Kidney glomerular epithelial cell (primary cell): ENCODE measurements at regions not wholly inside any gene's neighbourhood (a gene's known extent, or its start where the extent isn't known, plus 50 kb on each side); places are given as distances from the start of the nearest gene placed in this dataset.

Experiments used
- DNase-seq: peaks from one replicate; lab custom pipeline; 2025; lab: John Stamatoyannopoulos, UW

DNA sequence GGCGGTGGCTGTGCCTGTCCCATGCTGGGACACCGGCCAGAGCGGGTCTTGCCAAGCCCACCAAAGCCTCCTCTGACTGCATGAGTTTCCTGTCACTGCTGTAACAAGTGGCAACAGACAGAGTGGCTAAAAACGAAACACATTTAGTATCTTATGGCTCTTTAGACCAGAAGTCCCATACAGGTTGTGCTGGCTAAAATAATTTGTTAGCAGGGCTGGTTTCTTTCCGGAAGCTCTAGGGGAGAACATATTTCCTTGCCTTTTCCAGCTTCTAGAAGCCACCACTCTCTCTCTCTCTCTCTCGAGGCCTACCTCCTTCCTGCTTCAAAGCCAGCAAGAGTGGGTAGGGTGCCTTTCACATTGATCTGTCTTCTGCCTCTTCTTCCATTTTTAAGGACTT, 171.6 kb upstream of the PLPP4 start:
- DNase-seq, result no peak

DNA sequence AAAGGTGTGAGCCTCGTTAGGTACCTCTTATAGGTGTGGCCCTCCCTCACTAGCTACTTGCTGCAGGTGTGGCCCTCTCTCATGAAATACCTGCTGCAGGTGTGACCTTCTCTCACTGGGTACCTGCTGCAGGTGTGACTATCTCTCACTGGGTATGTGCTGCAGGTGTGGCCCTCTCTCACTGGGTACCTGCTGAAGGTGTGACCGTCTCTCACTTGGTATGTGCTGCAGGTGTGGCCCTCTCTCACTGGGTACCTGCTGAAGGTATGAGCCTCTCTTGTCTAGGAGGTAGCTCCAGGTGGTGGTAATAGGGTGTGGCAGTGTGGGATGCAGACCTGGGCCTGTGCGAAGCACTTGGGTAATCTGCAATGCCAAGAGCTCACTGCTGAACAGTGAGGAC, 170.7 kb upstream of the PLPP4 start:
- DNase-seq, result no peak

DNA sequence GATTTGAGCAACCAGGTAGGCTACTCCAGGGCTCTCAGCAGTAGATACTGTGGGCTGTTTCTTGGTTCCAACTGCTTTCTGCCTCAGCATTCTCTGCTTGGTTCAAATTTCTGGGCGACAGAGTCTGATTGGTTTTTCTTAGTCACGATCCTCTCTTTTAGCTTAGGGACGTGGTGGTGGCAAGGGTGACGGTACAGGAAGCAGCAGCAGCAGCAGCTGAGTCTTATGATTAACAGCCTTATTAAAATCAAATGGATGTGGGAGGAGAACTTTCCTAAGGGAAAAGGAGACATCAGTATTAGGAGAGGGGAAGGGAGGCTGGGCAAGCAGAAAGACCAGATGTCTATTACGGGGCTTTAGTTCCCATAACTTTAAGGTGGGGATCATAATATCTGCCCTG, 156.5 kb upstream of the PLPP4 start:
- no peak for DNase-seq

DNA sequence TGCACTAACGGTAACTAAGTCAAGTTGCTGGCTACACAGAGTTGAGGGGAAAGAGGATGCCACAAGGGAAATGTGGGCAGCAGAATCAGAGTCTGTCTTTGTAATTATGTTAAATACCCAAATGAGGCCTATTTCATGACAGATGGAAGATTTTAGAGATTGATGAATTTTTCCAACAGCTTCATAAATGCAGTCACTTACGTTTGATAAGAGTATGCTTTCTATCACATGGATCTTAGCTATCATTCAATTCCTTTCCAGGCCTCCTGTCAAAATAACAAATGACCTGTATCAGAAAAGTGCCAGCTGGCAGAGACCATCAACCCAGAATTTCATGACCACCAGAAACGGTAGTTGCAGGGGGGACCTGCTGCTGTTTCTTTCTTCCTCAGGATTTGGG, 148.4 kb upstream of the PLPP4 start:
- no peak for DNase-seq

DNA sequence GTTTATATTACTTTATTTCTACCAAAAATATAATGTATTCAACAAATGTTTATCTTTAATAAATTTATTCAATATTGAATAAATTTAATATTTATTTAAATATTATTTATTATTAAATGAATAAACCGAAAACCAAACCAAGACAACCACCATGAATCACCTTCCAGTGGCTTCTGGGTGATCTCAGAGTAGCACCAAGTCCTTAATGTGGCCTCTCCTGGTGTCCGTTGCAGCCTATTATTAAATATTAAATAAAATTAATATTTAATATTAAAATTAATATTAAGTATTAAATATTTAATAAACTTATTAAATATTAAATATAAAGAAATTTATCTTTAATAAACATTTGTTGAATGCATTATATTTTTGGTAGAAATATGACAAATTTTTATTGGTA, 143.3 kb upstream of the PLPP4 start:
- DNase-seq, result no peak

DNA sequence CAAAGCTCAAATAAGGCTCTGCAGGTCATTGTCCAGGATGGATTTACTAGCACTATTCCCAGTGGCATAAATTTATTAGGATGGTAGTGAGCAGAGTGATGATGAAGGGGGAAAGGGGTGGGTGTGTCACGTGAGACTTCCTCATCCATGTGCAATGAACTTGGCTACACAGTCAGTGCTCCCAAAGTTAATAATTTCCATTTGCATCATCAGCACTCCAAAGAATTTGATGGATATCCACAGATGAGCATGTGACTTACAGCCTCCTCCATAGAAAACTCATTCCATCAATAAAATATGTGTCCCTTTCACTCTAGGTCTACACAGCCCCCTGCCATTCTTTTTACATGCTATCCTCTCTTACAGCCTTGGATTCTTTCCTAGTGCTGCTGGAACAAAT, 142.6 kb upstream of the PLPP4 start:
- DNase-seq, result peak; percentile 44

DNA sequence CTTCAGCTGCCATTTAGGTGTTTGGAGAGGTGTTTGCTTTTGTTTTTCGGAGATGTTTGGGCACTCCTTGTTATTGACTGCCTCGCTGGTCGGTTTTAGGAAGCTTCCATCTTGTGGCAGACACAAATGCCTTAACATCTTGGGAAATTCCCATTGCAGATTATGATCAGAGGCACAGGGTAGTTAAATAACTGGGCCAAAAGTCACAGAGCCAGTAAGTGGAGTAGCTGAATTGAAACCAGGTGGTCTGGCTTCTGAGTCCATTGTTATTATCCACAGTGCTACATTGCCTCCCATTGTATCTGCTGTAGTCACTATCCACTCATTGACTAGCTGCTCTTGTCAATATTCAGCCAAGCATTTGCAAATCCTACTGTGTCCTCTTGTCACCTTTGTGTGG, 138.2 kb upstream of the PLPP4 start:
- no peak for DNase-seq

DNA sequence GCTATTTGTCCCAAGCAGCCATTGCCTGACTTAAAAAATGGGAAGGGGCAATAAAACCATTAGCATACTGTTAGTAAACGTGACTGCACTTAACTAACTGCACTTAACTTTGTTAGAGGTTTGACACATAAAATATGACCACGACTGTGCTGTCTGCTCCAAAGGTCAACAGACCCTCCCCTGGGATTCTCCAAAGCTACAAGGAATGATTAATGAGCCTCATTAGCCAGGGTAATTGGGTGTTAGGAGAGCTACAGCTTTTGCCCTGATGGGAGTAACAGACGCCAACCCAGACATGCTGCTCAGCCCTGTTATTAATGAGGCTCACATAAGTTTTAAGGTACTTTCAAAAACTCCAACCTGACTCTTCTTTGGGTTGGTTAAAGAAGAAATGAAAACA, 129.4 kb upstream of the PLPP4 start:
- no peak for DNase-seq

DNA sequence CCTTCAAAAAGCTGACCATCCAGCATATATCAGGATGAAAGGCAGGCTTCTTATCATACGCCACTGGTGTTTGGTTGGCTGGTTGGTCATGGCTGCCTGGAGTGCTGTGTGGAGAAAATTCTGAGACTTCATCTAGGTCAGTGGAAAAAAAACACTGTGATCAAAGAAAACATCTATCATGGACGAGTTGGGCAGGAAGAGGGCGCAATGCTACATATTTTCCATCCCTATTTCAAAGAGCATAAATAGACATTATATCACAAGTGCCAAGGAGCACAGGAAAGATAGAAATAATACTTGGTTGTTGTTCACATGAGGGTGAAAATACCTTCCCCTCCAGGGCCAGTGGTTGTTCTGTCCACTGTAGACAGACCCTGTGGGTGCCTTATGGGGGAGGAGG, 128.4 kb upstream of the PLPP4 start:
- no peak for DNase-seq

DNA sequence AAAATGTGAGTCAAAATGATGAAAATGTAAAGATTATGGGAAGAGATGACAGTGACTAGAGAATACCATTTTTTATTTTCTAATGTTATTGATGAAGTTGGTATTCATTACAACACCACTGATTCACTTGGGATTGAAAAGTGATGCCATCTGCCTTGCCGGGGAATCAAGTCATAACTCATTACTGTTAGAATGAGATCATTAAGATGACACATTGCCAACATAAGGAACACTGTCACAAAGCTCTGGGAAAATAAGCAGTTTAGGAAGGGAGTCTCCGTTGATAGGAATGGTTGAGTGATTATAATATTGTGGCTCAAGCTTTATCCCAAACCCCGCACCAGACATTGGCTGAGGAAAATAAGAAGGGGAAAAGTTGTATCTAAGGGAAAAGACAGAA, 121.5 kb upstream of the PLPP4 start:
- DNase-seq, result peak; percentile 17

DNA sequence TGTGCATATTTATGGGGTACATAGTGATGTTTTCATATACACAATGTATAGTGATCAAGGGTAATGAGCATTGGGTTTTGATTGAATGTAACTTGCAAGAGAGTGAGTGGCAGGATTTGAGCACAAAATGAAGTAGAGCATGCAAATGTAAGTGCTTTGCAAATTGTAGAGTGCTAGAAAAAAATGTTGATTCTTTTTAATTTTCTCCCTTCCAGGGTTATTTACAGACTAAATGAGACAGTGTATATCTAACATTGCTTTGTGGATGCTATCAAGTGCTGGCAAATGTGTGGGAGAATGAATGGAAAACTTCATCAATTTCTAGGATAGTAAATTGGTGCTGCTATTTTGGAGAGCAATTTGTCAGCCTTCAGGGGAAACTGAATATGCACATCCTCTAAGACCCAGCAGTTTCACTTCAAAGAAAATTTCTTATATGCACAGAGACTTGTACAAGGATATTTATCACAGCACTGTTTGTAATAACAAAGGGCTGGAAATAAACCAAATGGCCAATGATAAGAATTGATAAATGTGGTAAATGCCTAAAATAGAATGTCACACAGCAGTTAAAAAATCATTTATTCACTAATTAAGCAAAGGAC, 120.6 kb upstream of the PLPP4 start:
- DNase-seq, result no peak

DNA sequence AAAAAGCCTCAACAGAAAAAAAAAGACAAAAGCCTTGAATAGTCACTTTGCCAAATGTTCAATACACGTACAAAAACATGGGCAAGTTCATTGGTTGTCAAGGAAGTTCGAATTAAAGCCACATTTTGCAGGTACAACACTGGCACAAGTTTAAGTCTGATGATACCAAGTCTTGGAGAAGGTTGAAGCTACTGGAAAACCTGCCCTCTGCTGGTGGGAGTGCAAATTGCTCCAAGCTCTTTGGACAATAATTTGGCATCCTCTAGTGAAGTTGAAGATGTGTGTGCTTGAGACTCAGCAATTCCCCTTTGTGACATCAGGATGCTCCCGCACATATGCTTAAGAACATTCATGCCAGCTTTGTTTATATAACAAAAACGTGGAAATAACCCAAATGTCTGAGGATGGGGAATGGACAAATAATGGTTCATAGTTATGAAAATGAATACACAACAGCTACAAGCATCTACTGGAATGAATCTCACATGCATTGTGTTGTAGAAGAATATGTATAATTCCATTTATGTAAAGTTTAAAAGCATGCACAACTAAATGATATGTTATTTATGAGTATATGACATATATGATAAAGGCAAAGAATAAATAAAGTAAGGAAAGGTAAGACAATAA, 120.0 kb upstream of the PLPP4 start:
- DNase-seq, result peak; percentile 53

DNA sequence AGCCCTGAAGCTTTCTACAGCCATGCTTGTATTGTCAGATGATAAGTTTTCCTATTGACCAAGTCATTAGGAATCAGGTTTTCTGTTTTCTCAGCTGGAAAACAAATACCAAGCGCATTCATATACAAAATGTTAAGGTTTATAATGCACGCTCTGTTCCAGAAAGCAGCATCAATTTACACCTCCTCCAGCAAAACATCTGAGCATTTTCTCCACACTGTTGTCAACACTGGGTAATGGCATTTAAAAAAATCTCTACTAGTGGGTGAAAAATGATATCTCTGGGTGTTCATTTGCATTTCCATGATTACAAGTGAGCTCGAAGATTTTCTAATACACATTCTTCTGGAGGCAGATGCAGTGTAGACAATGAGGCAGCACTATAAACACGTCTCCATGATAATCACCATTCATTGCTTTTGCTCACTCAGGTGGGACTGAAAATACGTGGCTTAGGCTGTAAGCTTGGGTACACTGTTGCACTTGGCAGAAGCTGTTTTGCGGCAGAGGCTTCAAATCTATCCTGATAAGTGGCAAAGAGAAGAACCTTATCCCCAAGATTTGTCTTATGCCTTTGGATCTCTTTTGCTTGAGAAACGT, 114.8 kb upstream of the PLPP4 start:
- no peak for DNase-seq

DNA sequence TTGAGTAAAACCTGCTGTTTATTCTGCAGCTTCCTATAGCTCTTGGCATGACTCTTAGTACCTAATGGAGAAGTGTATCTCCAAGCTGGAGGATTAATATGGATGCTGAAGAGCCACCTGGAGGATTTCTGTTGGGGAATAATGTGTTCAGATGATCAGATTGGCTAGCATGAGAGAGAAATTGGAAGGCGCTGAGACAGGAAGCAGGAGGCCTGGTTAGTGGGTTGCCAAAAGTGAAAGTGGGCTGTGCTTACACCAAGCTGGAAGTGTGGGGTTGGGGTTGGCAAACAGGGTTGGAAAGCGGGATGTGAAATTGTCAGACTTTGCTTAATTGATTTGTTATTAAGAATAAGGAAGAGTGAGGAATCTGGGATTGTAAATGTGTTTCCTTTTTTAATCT, 111.8 kb upstream of the PLPP4 start:
- no peak for DNase-seq

DNA sequence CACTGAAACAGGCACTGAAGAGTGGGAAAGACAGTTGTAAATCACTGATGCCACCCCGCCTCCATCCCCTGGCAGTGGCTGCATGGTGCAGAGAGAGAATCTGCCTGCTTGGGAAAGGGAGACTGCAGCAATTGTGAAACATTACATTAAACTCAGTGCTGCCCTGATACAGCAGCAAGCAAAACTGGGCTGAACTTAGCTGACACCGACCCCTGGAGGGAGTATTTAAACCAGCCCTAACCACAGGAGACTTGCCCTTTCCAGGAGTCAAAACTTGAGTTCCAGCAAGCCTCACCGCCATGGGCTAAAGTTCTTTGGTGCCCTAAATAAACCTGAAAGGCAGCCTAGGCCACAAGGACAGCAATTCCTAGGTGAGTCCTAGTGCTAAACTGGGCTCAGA, 109.4 kb upstream of the PLPP4 start:
- DNase-seq, result no peak

DNA sequence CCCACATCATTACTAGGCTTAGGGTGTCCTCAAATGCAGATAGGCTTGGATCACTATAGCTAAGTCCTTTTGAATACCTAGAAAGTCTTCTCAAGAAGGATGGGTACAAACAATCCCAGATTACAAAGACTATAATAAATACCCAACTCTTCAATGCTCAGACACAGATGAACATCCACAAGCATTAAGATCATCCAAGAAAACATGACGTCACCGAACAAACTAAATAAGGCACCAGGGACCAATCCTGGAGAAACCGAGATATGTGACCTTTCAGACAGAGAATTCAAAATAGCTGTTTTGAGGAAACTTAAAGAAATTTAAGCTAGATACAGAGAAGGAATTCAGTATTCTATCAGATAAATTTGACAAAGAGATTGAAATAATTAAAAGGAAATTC, 108.0 kb upstream of the PLPP4 start:
- DNase-seq, result no peak

DNA sequence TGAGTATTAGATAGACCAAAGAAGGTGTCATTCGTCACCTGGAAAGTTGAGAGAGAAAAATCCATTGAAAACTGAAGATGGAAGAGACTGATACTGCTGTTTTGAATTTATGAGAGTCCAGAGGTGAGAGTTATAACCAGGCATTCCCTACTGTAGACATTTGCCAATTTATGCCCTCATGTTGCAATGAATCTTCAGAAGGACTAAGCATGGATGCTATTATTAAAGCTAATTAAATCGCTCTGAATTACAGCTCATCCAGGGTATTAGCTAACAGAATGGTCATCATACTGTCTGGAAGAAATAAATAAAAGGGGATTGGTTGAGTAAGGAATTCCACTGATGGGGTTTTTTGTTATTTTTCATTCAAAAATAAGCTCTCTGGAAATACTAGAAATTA, 101.6 kb upstream of the PLPP4 start:
- no peak for DNase-seq

DNA sequence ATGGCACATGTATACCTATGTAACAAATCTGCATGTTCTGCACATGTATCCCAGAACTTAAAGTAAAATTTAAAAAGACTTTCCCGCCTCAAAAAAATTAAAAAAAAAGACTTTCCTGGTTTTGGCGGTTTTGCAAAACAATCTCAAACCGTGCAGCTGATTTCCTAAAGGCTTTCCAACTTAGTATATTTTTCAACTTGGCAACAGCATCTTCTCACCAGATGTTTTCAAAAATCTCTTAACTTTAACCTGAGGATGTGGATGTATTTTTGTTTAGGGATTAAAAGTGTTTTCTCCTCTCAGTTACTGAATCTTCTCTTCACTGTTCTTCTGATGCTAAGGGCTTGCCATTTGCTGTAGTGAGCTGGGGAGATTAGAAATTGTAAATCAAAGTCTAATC, 96.5 kb upstream of the PLPP4 start:
- DNase-seq, result no peak

DNA sequence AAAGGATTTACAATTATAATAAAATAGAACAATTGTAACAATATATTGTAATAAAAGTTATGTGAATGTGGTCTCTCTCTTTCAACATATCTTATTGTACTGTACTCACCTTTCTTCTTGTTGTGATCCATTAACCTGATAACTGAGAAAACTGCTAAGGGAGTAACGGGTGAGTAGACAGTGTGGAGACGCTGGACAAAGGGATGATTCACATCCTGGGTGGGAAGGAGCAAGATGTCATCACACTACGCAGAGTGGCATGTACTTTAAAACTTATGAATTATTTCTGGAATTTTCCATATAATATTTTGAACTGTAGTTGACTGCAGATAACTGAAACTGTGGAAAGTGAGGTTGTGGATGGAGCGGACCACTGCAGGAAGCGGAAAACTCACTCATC, 91.2 kb upstream of the PLPP4 start:
- DNase-seq, result peak; percentile 85

DNA sequence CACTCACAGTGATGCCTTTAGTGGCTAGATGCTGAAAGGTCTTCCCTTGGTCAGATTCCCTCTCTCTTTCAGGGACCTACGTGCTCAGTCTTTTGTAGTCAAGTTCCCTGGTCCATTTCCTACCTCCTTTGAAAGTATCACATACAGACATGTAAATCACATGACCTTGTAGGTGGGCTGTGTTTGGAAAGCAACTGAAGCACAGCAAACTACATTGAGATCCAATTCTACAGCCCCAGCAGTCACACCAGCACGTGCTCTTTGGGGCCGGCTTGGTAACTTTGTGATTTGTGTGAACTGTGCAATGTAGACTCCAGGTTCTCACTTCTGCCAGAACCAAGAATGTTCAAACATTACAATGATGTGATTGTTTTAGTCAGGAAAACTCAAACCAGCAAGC, 89.7 kb upstream of the PLPP4 start:
- no peak for DNase-seq

DNA sequence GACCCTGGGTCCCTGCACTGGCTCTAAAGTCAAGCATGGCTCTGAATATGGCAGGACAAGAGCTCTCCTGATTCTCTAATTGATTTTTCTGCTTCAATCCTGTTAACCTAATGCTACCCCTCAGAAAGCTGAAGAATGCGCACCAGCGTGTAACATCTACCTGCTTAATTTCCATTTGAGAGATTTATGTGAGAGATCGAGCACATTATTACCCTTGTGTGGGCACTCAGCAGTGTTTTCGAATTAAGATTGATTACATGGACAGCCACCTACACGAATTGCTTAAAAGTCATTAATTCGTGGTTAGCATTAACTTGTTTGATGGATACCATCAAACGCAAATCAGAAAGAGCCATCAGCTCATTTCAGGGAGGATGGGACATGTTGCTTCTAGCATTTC, 88.7 kb upstream of the PLPP4 start:
- DNase-seq, result no peak

DNA sequence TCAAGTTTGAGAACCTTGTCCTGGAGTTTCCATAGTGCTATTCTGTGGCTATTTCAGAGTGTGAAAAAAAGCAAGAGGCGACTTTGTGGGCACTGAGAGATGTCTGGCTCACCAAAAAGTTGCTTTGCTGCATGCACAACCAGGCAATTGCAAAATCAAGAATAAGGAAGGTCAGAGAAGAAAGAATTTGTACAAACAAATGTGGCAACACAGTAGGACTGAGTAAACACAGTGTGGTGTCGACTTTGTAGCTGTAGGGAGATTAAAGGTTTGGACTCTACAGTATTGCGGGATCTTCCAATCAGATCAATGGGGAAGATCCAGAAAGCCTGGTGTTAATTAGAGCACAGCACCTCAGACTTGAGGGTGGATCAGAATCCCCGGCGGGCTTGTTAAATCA, 88.1 kb upstream of the PLPP4 start:
- no peak for DNase-seq

DNA sequence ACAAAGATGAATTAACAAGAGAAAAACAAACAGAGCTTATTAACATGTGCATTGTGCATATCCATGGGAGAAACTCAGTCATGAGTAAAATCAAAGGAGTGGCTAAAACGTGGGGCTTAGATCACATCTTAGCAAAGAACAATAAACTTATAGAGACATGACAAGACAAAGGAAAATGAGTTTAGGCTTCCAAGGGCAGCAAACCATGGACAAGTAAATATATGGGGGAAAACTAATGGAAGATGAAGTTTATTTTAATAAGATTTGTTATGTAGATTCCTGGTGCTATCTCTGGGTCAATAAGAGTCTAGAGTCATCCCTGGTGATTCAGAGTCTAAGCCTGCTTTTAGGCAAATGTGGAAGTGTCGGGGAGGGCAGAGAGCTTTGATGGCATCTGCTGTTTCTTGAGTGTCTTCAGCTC, 87.2 kb upstream of the PLPP4 start:
- DNase-seq, result peak; percentile 94

DNA sequence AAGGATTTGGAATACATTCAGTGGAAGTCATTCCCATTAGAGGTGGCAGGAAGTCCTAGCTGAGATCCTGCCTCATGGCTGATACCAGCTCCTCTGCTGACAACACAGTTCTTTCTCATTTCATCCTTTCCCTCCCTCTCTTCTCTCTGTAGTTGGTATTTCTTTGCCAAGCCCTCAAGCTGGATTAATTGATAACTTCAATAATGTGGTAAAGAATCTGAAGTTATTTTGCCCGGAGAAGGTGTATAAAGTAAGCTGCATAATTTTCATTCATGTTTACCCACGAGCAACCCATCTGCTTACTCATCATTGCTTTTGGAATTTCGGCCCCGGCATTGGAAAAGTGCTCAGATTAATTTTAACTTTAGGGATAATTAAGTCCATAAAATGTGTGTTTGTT, 85.2 kb upstream of the PLPP4 start:
- DNase-seq, result no peak
